Liver (tissue), 8 donors: ENCODE measurements at regions not wholly inside any gene's neighbourhood (a gene's known extent, or its start where the extent isn't known, plus 50 kb on each side); places are given as distances from the start of the nearest gene placed in this dataset.

Source experiments
- DNase-seq: peaks from one replicate; pipeline ENCODE4 v3.0.0-alpha.2; 2017; ENCODE audit warnings: low spot score
- H3K27ac ChIP-seq, 2 donors: one replicate each; pipeline ENCODE4 v1.7.0; 2013; ENCODE audit warnings: inconsistent platforms in 2 of 2, low read length in 2 of 2, control low read depth in 1 of 2, low read depth in 1 of 2, mild to moderate bottlenecking in 1 of 2
- H3K27me3 ChIP-seq, 4 donors: one replicate each; pipeline versions ENCODE4 v1.6.1 to v1.7.0; 2013; ENCODE audit warnings: low read length in 3 of 4, inconsistent platforms in 1 of 4, mild to moderate bottlenecking in 1 of 4, moderate library complexity in 1 of 4; ENCODE audit not compliant: control insufficient read depth in 4 of 4, insufficient read depth in 4 of 4
- H3K36me3 ChIP-seq, 4 donors: one replicate each; pipeline versions ENCODE4 v1.6.1 to v1.7.0; 2013; ENCODE audit warnings: low read length in 3 of 4, mild to moderate bottlenecking in 3 of 4, low read depth in 1 of 4, moderate library complexity in 1 of 4; ENCODE audit not compliant: control insufficient read depth in 4 of 4, insufficient read depth in 3 of 4
- H3K4me1 ChIP-seq, 4 donors: one replicate each; pipeline versions ENCODE4 v1.6.1 to v1.7.0; 2013; ENCODE audit warnings: low read length in 3 of 4, mild to moderate bottlenecking in 3 of 4, moderate library complexity in 1 of 4; ENCODE audit not compliant: control insufficient read depth in 4 of 4, insufficient read depth in 4 of 4
- H3K4me3 ChIP-seq, 3 donors: one replicate each; pipeline versions ENCODE4 v1.6.1 to v1.7.0; 2013; ENCODE audit warnings: low read length in 3 of 3, control low read depth in 1 of 3, low read depth in 1 of 3, mild to moderate bottlenecking in 1 of 3
- H3K9ac ChIP-seq, 2 donors: one replicate each; pipeline ENCODE4 v1.7.0; 2013; ENCODE audit warnings: low read length in 2 of 2, mild to moderate bottlenecking in 2 of 2, moderate library complexity in 2 of 2, control low read depth in 1 of 2, low read depth in 1 of 2
- H3K9me3 ChIP-seq, 4 donors: one replicate each; pipeline versions ENCODE4 v1.6.1 to v1.7.0; 2013; ENCODE audit warnings: low read length in 3 of 4; ENCODE audit not compliant: control insufficient read depth in 4 of 4
- EGR1 ChIP-seq, 2 donors: IDR thresholded peaks; 2 replicates each; pipeline ENCODE4 v1.6.1; 2016 to 2018; ENCODE audit warnings: antibody characterized with exemption in 2 of 2, low read depth in 2 of 2
- FOXA1 ChIP-seq: IDR thresholded peaks from 2 replicates; pipeline ENCODE4 v1.6.1; 2016; ENCODE audit warnings: antibody characterized with exemption
- FOXA2 ChIP-seq: IDR thresholded peaks from 2 replicates; pipeline ENCODE4 v1.6.1; 2016; ENCODE audit warnings: antibody characterized with exemption
- GABPA ChIP-seq, 2 donors: IDR thresholded peaks in 1 of 2; conservative IDR thresholded peaks in 1 of 2; 2 replicates each; pipeline ENCODE4 v1.6.1; 2016; ENCODE audit warnings: antibody characterized with exemption in 2 of 2, mild to moderate bottlenecking in 1 of 2, moderate library complexity in 1 of 2
- HNF4A ChIP-seq, 2 donors: conservative IDR thresholded peaks; 2 replicates each; pipeline ENCODE4 v1.6.1; 2016; ENCODE audit warnings: antibody characterized with exemption in 2 of 2, mild to moderate bottlenecking in 2 of 2
- HNF4G ChIP-seq: IDR thresholded peaks from 2 replicates; pipeline ENCODE4 v1.6.1; 2016; ENCODE audit warnings: antibody characterized with exemption
- JUND ChIP-seq, 2 donors: IDR thresholded peaks; 2 replicates each; pipeline ENCODE4 v1.6.1; 2016; ENCODE audit warnings: antibody characterized with exemption in 2 of 2
- NR2F2 ChIP-seq: IDR thresholded peaks from 2 replicates; pipeline ENCODE4 v1.6.1; 2016; ENCODE audit warnings: antibody characterized with exemption
- RAD21 ChIP-seq, 2 donors: IDR thresholded peaks; 2 replicates each; pipeline ENCODE4 v1.6.1; 2016; ENCODE audit warnings: antibody characterized with exemption in 2 of 2, mild to moderate bottlenecking in 2 of 2
- RXRA ChIP-seq, 2 donors: IDR thresholded peaks; 2 replicates each; pipeline ENCODE4 v1.6.1; 2017 to 2018; ENCODE audit warnings: antibody characterized with exemption in 2 of 2, mild to moderate bottlenecking in 1 of 2
- SP1 ChIP-seq: IDR thresholded peaks from 2 replicates; pipeline ENCODE4 v1.6.1; 2018; ENCODE audit warnings: antibody characterized with exemption, mild to moderate bottlenecking
- TAF1 ChIP-seq: conservative IDR thresholded peaks from 2 replicates; pipeline ENCODE4 v1.6.1; 2016; ENCODE audit warnings: antibody characterized with exemption, mild to moderate bottlenecking
- YY1 ChIP-seq: IDR thresholded peaks from 2 replicates; pipeline ENCODE4 v1.6.1; 2016; ENCODE audit warnings: antibody characterized with exemption, mild to moderate bottlenecking
- WGBS: extraction: QIAGEN DNeasy Blood & Tissue Kit; methylation state at CpG from one replicate; pipeline ENCODE4 v1.1.7; 2013; 5-methylcytosine and 5-hydroxymethylcytosine counted together
- TF ChIP-seq, protein P1 (sequence below): IDR thresholded peaks from 2 replicates; pipeline ENCODE4 v1.6.1; 2016; ENCODE audit warnings: antibody characterized with exemption
- TF ChIP-seq, protein P2 (sequence below): IDR thresholded peaks from 2 replicates; pipeline ENCODE4 v1.6.1; 2016; ENCODE audit warnings: antibody characterized with exemption
- TF ChIP-seq, protein P3 (sequence below): IDR thresholded peaks from 2 replicates; pipeline ENCODE4 v1.6.1; 2016; ENCODE audit warnings: antibody characterized with exemption
- TF ChIP-seq, protein P4 (sequence below): IDR thresholded peaks from 2 replicates; pipeline ENCODE4 v1.6.1; 2016; ENCODE audit warnings: antibody characterized with exemption, mild to moderate bottlenecking
- TF ChIP-seq, protein P5 (sequence below): fragments of 150-350 bp; IDR thresholded peaks from 2 replicates; pipeline ENCODE4 v1.5.1; 2017; ENCODE audit warnings: improper control_type of control experiment, low read depth, low read length; ENCODE audit not compliant: missing input control
- donor health status: healthy.
- donor health status: healthy.
- donor health status: healthy.
- donor health status: healthy.
- donor health status: healthy.

DNA sequence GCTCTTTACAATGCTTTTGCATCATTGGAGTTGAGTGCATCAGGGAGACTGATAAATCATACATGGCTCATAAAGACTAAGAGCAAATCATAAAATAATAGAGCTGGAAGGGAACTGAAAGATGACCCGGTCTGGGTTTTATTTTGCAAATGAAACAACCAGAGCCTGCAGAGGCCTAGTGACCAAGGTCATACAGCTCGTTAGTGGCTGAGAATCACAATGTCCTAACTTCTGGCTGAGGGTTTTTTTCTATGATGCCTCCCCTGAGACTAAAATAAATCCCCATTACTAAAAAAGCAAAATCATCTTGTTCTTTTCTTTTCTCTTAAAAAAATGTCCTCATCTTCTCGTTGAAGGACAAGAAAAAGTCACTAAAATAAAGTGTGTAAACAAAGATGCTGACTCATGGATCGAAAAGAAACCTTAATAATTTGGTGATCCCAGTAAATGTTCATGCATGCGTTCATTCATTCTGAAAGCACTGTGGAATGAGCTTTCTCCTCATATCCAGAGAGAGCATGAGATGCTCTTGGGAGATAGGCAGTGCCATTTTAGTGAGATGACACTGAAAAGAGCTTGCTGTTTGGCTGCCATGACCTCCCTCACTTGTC, 107.8 kb upstream of the PHYHIPL start:
- no peak overlapping the region for H3K4me3 ChIP-seq
- no peaks in the 10 kb centered on the region for H3K27me3 ChIP-seq
- H3K9me3 ChIP-seq = no peaks in the 10 kb centered on the region
- DNase-seq = no peak
- peaks cover 3 to 15% (median 9%) of the 10 kb centered on the region in 4 donors for H3K4me1 ChIP-seq
- TF ChIP-seq, protein P1, sequence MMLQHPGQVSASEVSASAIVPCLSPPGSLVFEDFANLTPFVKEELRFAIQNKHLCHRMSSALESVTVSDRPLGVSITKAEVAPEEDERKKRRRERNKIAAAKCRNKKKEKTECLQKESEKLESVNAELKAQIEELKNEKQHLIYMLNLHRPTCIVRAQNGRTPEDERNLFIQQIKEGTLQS = no peak
- TF ChIP-seq GABPA (IDR thresholded peaks at IDR 0.05 in 1 of 2, conservative IDR thresholded peaks at IDR 0.05 in 1 of 2) (no peak), FOXA2 (no peak), RAD21 (IDR thresholded peaks at IDR 0.05) (no peak), HNF4A (conservative IDR thresholded peaks at IDR 0.05) (no peak), NR2F2 (no peak), YY1 (no peak), HNF4G (no peak), TAF1 (no peak), JUND (IDR thresholded peaks at IDR 0.05) (no peak)
- TF ChIP-seq, protein P2, sequence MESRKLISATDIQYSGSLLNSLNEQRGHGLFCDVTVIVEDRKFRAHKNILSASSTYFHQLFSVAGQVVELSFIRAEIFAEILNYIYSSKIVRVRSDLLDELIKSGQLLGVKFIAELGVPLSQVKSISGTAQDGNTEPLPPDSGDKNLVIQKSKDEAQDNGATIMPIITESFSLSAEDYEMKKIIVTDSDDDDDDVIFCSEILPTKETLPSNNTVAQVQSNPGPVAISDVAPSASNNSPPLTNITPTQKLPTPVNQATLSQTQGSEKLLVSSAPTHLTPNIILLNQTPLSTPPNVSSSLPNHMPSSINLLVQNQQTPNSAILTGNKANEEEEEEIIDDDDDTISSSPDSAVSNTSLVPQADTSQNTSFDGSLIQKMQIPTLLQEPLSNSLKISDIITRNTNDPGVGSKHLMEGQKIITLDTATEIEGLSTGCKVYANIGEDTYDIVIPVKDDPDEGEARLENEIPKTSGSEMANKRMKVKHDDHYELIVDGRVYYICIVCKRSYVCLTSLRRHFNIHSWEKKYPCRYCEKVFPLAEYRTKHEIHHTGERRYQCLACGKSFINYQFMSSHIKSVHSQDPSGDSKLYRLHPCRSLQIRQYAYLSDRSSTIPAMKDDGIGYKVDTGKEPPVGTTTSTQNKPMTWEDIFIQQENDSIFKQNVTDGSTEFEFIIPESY = no peak
- TF ChIP-seq, protein P3, sequence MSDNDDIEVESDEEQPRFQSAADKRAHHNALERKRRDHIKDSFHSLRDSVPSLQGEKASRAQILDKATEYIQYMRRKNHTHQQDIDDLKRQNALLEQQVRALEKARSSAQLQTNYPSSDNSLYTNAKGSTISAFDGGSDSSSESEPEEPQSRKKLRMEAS = no peak
- TF ChIP-seq, protein P4, sequence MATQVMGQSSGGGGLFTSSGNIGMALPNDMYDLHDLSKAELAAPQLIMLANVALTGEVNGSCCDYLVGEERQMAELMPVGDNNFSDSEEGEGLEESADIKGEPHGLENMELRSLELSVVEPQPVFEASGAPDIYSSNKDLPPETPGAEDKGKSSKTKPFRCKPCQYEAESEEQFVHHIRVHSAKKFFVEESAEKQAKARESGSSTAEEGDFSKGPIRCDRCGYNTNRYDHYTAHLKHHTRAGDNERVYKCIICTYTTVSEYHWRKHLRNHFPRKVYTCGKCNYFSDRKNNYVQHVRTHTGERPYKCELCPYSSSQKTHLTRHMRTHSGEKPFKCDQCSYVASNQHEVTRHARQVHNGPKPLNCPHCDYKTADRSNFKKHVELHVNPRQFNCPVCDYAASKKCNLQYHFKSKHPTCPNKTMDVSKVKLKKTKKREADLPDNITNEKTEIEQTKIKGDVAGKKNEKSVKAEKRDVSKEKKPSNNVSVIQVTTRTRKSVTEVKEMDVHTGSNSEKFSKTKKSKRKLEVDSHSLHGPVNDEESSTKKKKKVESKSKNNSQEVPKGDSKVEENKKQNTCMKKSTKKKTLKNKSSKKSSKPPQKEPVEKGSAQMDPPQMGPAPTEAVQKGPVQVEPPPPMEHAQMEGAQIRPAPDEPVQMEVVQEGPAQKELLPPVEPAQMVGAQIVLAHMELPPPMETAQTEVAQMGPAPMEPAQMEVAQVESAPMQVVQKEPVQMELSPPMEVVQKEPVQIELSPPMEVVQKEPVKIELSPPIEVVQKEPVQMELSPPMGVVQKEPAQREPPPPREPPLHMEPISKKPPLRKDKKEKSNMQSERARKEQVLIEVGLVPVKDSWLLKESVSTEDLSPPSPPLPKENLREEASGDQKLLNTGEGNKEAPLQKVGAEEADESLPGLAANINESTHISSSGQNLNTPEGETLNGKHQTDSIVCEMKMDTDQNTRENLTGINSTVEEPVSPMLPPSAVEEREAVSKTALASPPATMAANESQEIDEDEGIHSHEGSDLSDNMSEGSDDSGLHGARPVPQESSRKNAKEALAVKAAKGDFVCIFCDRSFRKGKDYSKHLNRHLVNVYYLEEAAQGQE = no peak
- no peak overlapping the region for H3K27ac ChIP-seq
- no peaks in the 10 kb centered on the region for H3K36me3 ChIP-seq
- no peak overlapping the region for H3K9ac ChIP-seq
- WGBS = 84% methylated on average over 5 of the region's 5 CpGs

DNA sequence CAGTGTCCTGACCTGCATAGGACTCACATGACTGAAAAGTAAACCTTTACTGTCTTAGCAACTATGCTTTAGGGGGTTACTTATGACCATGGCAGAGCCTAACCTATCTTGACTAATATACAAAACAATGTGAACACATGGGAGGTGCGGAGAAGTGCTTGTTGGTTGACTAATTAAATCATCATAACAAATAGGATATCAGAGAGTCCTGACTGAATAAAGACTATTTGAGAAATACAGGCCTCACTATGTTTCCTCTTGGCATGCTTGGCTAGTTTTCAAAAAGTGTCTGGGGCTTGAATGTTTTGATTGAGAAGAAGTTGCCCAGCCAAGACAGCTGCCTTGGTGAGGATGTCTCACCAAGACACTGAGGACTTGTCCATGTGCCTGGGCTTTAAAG, 104.4 kb upstream of the PHYHIPL start:
- peaks cover 3 to 18% (median 13%) of the 10 kb centered on the region in 4 donors for H3K4me1 ChIP-seq
- no peak for TF ChIP-seq RAD21 (IDR thresholded peaks at IDR 0.05)
- no peak for TF ChIP-seq JUND (IDR thresholded peaks at IDR 0.05)
- no peak for TF ChIP-seq YY1
- TF ChIP-seq, protein P3 = no peak
- TF ChIP-seq, protein P5, sequence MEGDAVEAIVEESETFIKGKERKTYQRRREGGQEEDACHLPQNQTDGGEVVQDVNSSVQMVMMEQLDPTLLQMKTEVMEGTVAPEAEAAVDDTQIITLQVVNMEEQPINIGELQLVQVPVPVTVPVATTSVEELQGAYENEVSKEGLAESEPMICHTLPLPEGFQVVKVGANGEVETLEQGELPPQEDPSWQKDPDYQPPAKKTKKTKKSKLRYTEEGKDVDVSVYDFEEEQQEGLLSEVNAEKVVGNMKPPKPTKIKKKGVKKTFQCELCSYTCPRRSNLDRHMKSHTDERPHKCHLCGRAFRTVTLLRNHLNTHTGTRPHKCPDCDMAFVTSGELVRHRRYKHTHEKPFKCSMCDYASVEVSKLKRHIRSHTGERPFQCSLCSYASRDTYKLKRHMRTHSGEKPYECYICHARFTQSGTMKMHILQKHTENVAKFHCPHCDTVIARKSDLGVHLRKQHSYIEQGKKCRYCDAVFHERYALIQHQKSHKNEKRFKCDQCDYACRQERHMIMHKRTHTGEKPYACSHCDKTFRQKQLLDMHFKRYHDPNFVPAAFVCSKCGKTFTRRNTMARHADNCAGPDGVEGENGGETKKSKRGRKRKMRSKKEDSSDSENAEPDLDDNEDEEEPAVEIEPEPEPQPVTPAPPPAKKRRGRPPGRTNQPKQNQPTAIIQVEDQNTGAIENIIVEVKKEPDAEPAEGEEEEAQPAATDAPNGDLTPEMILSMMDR = no peak
- TF ChIP-seq, protein P2 = no peak
- no peak for TF ChIP-seq NR2F2
- TF ChIP-seq RXRA (IDR thresholded peaks at IDR 0.05) = no peak
- no peak for TF ChIP-seq TAF1
- no peak for TF ChIP-seq EGR1 (IDR thresholded peaks at IDR 0.05; ENCODE audit: low read depth in 2 of 2)
- TF ChIP-seq FOXA2 = no peak
- TF ChIP-seq HNF4A (conservative IDR thresholded peaks at IDR 0.05) = no peak
- no peak for TF ChIP-seq SP1
- TF ChIP-seq HNF4G = no peak
- TF ChIP-seq, protein P1 = no peak
- TF ChIP-seq FOXA1 = no peak
- no peak for TF ChIP-seq GABPA (IDR thresholded peaks at IDR 0.05 in 1 of 2, conservative IDR thresholded peaks at IDR 0.05 in 1 of 2)
- H3K9me3 ChIP-seq = no peaks in the 10 kb centered on the region
- no peaks in the 10 kb centered on the region for H3K27me3 ChIP-seq
- H3K27ac ChIP-seq = no peak overlapping the region
- 90% methylated on average over 1 of the region's 1 CpG for WGBS
- no peak overlapping the region for H3K9ac ChIP-seq
- H3K4me3 ChIP-seq = no peak overlapping the region
- H3K36me3 ChIP-seq = no peaks in the 10 kb centered on the region
- DNase-seq = no peak
